Activated gamma-delta T cell treated with anti-CD3 and anti-CD28 coated beads, Interleukin-2, amount 50 U/mL, for 16 hours (primary cell): ENCODE measurements at regions not wholly inside any gene's neighbourhood (a gene's known extent, or its start where the extent isn't known, plus 50 kb on each side); places are given as distances from the start of the nearest gene placed in this dataset.
"Not testable (repeated sequence)": the region's sequence is repeated elsewhere in the genome, so short reads cannot be mapped to it uniquely, and the experiment has no call there.

Experiments
- DNase-seq: peaks from one replicate; pipeline ENCODE4 v3.0.0-alpha.2; 2020; ENCODE audit warnings: low read depth

GRCh38 chr2:129796801-129797488 is 182.5 kb upstream of the RAB6C start:
- DNase-seq: no peak

GRCh38 chr2:129797489-129798300 is 181.8 kb upstream of the RAB6C start:
- DNase-seq: no peak

- DNase-seq: no peak
These were observed 181.2 kb upstream of the RAB6C start for GRCh38 chr2:129798301-129798581.

GRCh38 chr2:129798626-129799025 is 180.8 kb upstream of the RAB6C start:
- DNase-seq: no peak

- DNase-seq: no peak
These were observed 180.2 kb upstream of the RAB6C start for GRCh38 chr2:129799036-129799958.

GRCh38 chr2:129800285-129800684 is 179.2 kb upstream of the RAB6C start:
- no peak for DNase-seq

- no peak for DNase-seq
These were observed 178.8 kb upstream of the RAB6C start for GRCh38 chr2:129800686-129801085.

GRCh38 chr2:129801575-129801974 is 177.9 kb upstream of the RAB6C start:
- no peak for DNase-seq

- no peak for DNase-seq
These were observed 177.2 kb upstream of the RAB6C start for GRCh38 chr2:129802290-129802689.

GRCh38 chr2:129803032-129803431 is 176.4 kb upstream of the RAB6C start:
- DNase-seq: no peak

- no peak for DNase-seq
These were observed 175.6 kb upstream of the RAB6C start for GRCh38 chr2:129803871-129804270.

GRCh38 chr2:129805899-129806298 is 173.6 kb upstream of the RAB6C start:
- DNase-seq: no peak

- no peak for DNase-seq
These were observed 173.1 kb upstream of the RAB6C start for GRCh38 chr2:129806317-129806716.

GRCh38 chr2:129806990-129807389 is 172.5 kb upstream of the RAB6C start:
- DNase-seq: no peak

- DNase-seq: not testable (repeated sequence)
These were observed 171.7 kb upstream of the RAB6C start for GRCh38 chr2:129807642-129808338.

- no peak for DNase-seq
These were observed 168.9 kb upstream of the RAB6C start for GRCh38 chr2:129810521-129810920.

GRCh38 chr2:129812071-129812470 is 167.4 kb upstream of the RAB6C start:
- DNase-seq: no peak

- DNase-seq: no peak
These were observed 166.8 kb upstream of the RAB6C start for GRCh38 chr2:129812654-129813053.

GRCh38 chr2:129813404-129813803 is 166.1 kb upstream of the RAB6C start:
- no peak for DNase-seq

- no peak for DNase-seq
These were observed 162.5 kb upstream of the RAB6C start for GRCh38 chr2:129816813-129817574.

GRCh38 chr2:129819855-129820254 is 159.6 kb upstream of the RAB6C start:
- DNase-seq: no peak
